PC-3 (cell line): ENCODE measurements at regions not wholly inside any gene's neighbourhood (a gene's known extent, or its start where the extent isn't known, plus 50 kb on each side); places are given as distances from the start of the nearest gene placed in this dataset.

Source experiments
- EZH2 ChIP-seq: fragments of 300-600 bp; sonication (generic); IDR thresholded peaks from one replicate; pipeline ENCODE4 v1.6.1; 2017; ENCODE audit warnings: antibody characterized with exemption, mild to moderate bottlenecking, low read length; ENCODE audit not compliant: unreplicated experiment
- EZH2phosphoT487 ChIP-seq: fragments of 300-600 bp; sonication (generic); IDR thresholded peaks from 2 replicates; pipeline ENCODE4 v1.6.1; 2018; ENCODE audit warnings: mild to moderate bottlenecking, antibody characterized with exemption, low read length, borderline replicate concordance
- TF ChIP-seq, protein P1 (sequence below): fragments of 300-600 bp; sonication (generic); conservative IDR thresholded peaks from 2 replicates; pipeline ENCODE4 v1.5.1; 2017; ENCODE audit warnings: antibody characterized with exemption, low read depth, mild to moderate bottlenecking, low read length

DNA sequence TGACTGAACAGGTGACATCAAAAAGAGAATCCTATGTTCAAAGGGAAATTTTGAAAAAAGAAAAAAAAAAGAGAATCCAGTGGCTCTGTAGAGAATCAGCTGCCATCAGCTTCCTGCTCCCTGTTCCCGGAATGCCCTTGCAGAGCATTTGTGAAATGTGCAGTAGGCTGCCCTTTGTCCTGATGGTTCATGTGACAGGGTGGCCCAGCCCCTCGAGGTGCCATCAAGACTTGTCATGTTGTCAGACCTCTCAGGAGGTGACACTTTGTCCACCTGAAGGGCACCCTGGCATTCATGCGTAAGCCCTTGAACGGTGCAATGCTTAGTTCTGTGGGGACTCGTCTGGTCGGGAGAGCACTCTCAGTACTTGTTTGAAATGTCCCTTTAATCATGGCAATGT lies 71.4 kb downstream of the CLDN34 start:
- TF ChIP-seq, protein P1, sequence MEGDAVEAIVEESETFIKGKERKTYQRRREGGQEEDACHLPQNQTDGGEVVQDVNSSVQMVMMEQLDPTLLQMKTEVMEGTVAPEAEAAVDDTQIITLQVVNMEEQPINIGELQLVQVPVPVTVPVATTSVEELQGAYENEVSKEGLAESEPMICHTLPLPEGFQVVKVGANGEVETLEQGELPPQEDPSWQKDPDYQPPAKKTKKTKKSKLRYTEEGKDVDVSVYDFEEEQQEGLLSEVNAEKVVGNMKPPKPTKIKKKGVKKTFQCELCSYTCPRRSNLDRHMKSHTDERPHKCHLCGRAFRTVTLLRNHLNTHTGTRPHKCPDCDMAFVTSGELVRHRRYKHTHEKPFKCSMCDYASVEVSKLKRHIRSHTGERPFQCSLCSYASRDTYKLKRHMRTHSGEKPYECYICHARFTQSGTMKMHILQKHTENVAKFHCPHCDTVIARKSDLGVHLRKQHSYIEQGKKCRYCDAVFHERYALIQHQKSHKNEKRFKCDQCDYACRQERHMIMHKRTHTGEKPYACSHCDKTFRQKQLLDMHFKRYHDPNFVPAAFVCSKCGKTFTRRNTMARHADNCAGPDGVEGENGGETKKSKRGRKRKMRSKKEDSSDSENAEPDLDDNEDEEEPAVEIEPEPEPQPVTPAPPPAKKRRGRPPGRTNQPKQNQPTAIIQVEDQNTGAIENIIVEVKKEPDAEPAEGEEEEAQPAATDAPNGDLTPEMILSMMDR: no peak
- TF ChIP-seq EZH2 (no peak), EZH2phosphoT487 (no peak)
